Astrocyte (in vitro differentiated cells and primary cell): ENCODE measurements at regions not wholly inside any gene's neighbourhood (a gene's known extent, or its start where the extent isn't known, plus 50 kb on each side); places are given as distances from the start of the nearest gene placed in this dataset.

Source experiments
- CTCF ChIP-seq: IDR thresholded peaks from 2 replicates; pipeline ENCODE4 v1.5.1; 2011; ENCODE audit warnings: low read depth, mild to moderate bottlenecking, inconsistent platforms, low read length, moderate library complexity; ENCODE audit not compliant: insufficient read depth
- EZH2 ChIP-seq: IDR thresholded peaks from 2 replicates; pipeline ENCODE4 v1.6.1; 2012; ENCODE audit warnings: mild to moderate bottlenecking, low read length, inconsistent platforms; ENCODE audit not compliant: insufficient read depth

- no peak for TF ChIP-seq CTCF
- TF ChIP-seq EZH2, result no peak
Observed at GRCh38 chr5:64077589-64077988, 88.1 kb upstream of the RNF180 start.
